Fibroblast of upper back skin (primary cell): ENCODE measurements at regions not wholly inside any gene's neighbourhood (a gene's known extent, or its start where the extent isn't known, plus 50 kb on each side); places are given as distances from the start of the nearest gene placed in this dataset.
"Not testable (repeated sequence)": the region's sequence is repeated elsewhere in the genome, so short reads cannot be mapped to it uniquely, and the experiment has no call there.

ENCODE experiments used
- DNase-seq: peaks from one replicate; pipeline ENCODE4 v3.0.0-alpha.2; 2013

DNA sequence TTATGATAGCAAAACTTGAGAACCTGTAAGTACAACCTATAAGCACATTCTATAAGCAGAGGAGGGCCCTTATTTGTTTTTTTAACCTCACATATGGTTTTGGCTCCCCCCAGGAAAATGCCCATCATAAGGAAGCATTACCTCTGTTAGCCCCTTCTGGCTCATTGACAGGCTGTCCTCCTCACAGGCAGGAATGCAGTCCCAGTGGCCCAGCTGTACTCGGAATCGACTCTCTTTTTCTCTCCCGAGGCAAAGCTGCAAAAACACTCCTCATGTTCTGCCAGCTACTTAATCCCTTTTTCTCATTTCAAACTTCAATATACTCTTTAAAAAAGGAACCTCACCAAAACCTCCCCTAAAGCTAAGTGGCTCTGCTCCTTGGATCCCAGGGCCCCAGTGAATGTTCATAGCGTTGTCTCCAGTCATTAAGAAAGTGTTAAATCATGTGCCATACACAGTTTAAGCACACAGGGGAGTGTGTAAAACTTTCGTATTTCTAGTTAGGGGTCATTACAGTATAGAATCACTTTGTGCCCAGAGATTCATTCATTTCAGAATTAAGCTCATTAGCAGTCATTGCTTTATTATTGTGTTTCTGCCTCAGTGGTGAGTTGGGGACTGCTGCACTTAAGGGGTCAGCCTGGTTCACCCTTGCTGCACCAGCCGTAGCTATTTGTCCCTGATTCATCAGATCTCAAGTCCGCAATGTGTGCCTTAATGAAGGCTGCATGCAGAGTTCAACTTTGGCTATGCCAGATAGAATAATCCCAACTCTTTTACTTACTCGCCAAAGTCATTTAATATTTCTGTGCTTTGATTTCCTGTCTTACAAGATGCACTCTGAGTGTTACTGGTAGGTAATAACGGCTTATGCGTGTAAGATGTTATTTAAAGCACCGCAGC, 57.6 kb downstream of the JRKL start:
- no peak for DNase-seq

- DNase-seq: no peak
Observed at GRCh38 chr11:96448225-96448624, 58.4 kb downstream of the JRKL start.

GRCh38 chr11:96456111-96456510, 66.3 kb downstream of the JRKL start:
- DNase-seq: no peak

DNA sequence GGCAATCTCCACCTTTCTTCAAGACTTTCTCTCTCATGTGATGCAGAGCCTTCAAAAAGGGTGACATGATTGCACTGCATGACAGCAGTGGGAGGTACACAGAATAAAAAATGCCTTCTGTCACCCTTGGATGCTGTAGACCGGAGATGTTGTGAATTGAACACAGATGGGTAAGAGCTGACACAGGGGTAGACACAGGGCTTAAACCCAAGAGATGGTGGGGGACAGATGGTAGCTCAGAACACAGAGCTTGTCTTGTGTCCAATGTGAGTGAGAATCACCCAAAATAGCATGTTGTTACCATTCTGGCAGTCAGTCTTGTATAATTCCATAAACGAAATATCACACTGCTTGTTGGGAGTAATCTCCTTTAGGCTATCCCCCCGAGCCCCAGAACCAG, 69.9 kb downstream of the JRKL start:
- no peak for DNase-seq

GRCh38 chr11:96461871-96462270, 72.1 kb downstream of the JRKL start:
- DNase-seq: no peak

DNA sequence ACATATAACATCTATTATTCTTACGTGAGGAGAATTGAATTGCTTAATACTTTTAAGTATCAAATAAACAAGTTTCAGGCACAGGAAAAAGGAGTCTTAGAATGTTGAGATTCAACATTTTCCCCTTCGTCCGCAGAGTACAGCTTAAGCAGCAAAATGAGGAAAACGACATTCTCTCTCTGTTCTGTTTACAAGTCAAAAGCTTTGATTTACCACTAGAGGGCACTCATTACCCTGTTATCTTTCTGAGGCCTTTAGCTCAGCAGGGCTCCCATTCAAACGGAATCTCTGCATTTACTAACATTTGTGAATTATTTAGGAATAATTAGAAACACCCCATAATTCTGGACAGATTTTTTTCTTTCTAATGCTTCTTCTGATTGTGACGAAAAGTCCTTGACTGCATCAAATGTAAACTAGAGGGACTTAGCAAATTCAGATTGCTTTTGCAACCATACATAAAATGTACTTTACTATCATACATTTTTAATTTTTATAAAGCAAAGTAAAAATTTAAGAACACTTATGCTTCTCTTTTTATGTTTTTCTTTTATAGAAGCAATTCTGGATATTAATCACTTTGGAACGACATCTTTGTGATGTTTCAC, 75.0 kb downstream of the JRKL start:
- DNase-seq: peak; percentile 72

DNA sequence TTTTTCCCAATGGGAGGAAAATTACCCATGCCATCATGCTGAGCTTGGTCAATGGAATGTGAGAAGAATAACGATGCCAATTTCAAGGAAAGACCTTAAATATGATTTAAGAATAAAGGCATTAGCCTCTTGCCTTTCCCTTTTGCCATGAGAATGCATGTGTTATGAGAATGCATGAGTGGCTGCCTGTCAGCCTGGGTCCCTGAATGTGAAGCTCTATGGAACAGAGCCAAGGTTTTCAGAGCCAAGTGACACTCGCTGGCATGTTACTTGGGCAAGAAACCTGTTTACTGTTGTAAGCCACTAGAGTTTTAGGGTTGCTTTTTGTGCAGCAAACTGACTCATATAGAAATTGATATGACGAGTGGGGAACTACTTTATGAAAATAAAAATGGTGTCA, 75.7 kb downstream of the JRKL start:
- DNase-seq: no peak

DNA sequence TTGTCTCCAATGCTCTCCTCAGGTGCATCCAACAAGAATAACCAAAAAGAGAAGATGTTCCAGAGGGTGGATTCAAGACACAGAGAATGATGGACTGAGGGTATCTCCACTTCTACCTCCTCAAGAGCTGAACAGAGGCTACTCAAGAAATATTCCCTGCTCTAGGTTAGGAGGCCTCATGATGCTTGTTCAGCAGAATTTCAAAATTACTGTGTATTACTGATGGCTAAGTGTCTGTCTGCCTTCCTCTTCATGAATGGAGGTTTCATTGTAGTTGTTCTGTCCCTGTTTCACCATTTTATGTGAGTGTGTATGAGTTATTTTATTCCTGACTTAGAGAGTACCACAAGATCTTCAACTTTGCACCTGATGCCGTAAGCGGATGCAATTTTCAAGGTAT, 76.8 kb downstream of the JRKL start:
- DNase-seq: no peak

DNA sequence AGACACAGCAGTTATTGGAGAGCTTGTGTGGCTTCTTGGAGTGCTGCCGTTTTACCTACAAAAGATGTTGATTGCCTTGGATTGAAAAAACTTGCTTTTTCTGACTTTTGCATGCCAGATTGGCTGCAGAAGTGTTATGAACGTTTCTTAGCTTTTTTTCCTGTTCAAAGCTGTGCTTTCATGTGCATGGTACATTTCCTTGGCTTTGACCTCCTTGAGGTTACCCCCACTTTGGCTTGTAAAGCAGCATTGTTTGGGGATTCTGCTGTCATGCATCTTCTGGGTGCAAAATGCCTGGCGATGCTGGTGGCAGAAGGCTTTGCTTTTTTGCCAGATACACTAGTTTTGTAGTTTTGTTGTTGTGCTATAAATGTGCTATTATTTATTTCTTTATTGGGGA, 80.0 kb downstream of the JRKL start:
- DNase-seq: no peak

DNA sequence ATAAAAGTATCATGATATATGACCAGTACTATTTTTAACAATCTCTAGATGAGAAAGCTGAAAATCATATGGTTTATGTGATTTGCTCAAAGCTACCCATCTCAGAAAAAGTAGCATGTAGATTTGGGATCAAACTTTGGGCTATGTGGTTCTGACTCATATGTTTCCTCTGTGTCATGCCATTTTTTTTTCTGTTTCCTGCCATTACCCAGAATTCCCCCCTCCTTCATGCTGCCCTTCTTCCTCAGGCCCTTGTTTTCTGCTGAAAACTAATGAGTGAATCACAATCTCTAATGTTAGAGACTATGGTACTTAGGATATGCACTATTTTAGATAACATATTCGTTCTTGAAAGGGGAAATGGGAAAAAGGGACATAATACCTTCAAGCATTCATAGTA, 80.7 kb downstream of the JRKL start:
- DNase-seq: no peak

- no peak for DNase-seq
Observed at GRCh38 chr11:96472085-96472484, 82.3 kb downstream of the JRKL start.

DNA sequence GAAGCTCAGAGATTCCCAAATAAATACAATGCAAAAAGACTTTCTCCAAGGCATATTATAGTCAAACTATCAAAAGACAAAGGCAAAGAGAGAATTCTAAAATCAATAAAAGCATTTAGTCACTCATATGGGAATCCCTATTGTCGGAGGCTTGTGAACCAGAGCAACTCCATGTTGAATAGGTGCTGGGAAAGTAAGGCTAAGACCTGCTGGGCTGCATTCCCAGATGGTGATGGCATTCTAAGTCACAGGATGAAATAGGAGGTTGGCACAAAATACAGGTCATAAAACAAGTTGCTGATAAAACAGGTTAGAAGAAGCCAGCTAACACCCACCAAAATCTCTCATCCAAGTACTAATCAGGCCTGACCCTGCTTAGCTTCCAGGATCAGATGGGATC, 84.5 kb downstream of the JRKL start:
- DNase-seq: no peak

GRCh38 chr11:96481204-96481603, 91.4 kb downstream of the JRKL start:
- no peak for DNase-seq

DNA sequence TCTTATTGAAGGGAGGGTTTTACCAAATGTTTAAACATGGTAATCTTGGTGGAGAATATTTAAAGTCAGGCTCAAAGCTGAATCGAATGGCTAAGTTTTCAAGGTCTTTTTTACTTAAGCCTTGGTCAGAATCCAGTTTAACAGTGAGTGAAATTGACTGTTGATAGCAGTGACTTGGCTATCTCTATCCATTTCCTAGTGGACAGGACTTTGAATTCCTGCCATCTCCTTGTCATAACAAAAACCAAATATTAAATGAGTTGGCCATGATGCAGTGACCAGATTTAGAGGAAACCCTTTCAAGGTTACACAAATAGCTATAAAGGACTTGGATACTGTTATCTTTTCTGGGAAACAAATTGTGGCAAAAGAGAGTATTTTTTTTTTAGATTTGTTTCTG, 92.0 kb downstream of the JRKL start:
- no peak for DNase-seq

- no peak for DNase-seq
Observed at GRCh38 chr11:96482193-96482592, 92.4 kb downstream of the JRKL start.

GRCh38 chr11:96483374-96483955, 93.7 kb downstream of the JRKL start:
- DNase-seq: no peak

DNA sequence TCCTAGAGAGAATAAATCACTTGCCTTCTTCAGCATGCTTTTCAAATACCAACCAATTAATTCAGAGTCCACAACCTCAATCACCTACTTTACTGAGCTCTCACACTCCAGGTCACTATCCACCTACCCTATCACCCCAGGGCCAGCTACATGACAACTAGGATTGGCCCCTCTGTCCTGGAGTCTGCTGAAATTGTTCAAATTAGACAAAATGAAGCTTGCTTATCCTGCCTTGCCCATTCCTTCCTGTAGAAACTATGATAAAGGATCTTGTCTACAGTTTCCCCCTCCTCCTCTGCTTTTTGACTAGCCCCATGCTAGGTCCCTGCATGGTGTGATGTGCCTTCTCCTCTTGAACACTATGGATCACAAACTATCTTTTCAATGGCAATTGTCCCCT, 94.5 kb downstream of the JRKL start:
- DNase-seq: no peak

DNA sequence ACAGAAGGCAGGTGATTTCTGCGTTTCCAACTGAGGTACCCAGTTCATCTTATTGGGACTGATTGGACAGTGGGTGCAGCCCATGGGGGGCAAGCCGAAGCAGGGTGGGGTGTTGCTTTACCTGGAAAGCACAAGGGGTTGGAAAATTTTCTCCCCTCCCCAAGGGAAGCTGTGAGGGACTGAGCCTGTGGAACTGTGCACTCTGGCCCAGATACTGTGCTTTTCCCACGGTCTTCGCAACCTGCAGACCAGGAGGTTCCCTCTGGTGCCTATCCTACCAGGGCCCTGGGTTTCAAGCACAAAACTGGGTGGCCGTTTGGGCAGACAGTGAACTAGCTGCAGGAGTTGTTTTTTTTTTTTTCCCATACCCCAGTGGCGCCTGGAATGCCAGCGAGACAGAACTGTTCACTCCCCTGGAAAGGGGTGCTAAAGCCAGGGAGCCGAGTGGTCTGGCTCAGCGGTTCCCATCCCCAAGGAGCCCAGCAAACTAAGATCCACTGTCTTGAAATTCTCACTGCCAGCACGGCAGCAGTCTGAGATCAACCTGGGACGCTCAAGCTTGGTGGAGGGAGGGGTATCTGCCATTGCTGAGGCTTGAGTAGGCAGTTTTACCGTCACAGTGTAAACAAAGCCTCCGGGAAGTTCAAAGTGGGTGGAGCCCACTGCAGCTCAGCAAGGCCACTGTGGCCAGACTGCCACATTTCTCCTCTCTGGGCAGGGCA, 97.2 kb downstream of the JRKL start:
- peak; percentile 14 for DNase-seq

- DNase-seq: not testable (repeated sequence)
Observed at GRCh38 chr11:96488911-96489310, 99.1 kb downstream of the JRKL start.

GRCh38 chr11:96500440-96500839, 110.6 kb downstream of the JRKL start:
- no peak for DNase-seq

DNA sequence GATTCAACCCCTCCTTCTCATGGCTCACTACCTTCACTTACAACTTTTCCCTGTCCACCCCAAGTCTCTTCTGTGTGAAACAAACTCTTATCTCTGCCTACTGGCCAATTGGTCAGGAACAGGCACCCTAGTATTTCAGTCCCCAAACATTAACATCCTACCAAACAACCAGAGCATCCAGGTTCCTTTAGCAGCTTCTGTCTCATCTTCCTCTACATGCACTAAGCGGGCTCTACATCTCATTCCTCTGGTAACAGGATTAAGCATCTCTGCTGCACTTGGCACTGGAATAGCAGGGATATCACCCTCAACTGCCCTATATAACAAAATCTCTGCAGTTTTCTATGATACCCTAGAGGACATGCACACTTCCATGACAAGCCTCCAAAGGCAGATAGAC, 116.2 kb downstream of the JRKL start:
- no peak for DNase-seq

DNA sequence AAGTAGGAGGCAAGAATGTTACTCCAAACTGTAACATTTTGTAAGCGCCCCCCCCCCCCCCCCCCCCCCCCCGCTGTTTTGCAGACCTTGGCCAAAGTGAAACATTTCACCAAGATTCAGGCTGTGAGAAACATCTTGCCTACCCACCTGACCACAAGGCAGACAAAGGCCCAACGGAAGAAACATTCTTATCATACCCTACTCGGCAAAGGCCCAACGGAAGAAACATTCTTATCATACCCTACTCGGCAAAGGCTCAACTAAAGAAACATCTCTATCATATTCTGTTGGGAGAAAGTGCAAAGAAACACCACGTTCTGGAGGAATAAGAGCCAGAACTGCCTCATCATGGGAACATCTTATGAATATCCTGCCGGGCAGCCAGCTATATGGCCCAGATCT, 117.1 kb downstream of the JRKL start:
- no peak for DNase-seq

DNA sequence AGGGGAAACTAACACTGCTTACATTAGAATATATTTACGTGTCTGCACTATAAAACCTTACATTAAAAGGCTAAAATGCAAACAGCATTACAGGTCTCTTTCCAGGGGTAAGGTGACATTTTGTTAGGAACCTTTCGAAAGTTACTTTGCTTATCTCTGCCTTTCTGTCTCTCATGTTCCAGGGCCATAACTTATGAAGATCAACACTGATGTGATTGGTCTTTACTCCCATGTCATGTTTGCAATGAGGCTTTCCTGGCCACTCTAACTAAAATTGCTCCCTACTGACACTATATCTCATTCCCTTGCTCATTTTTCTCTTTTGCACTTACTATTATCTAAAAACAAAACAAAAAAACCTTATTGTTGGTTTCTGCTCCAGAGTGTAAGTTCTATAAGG, 119.0 kb downstream of the JRKL start:
- DNase-seq: no peak

- no peak for DNase-seq
Observed at GRCh38 chr11:96520939-96521338, 131.1 kb downstream of the JRKL start.
